Body of pancreas (tissue), 4 donors: ENCODE measurements at regions not wholly inside any gene's neighbourhood (a gene's known extent, or its start where the extent isn't known, plus 50 kb on each side); places are given as distances from the start of the nearest gene placed in this dataset.

Source experiments
- ATAC-seq: fragments of 150-250 bp; one replicate; pipeline ENCODE4 v1.9.1; 2016
- DNase-seq, 4 donors: peaks; one replicate each; pipeline ENCODE4 v3.0.0-alpha.2; 2019
- H3K27ac ChIP-seq, 4 donors: fragments of 200-600 bp; sonication (generic); 1 replicate in 3 of 4; 2 replicates in 1 of 4; pipeline versions ENCODE4 v1.5.1 to v1.6.1; 2016 to 2019; ENCODE audit warnings: mild to moderate bottlenecking in 1 of 4, mixed read lengths in 1 of 4, moderate library complexity in 1 of 4
- H3K27me3 ChIP-seq, 2 donors: fragments of 200-600 bp; sonication (generic); one replicate each; pipeline ENCODE4 v1.6.0; 2016; ENCODE audit warnings: mild to moderate bottlenecking in 1 of 2
- H3K36me3 ChIP-seq, 2 donors: fragments of 200-600 bp; sonication (generic); replicated peaks in 1 of 2; 2 replicates each; pipeline ENCODE4 v1.5.1; 2016; ENCODE audit warnings: low read depth in 2 of 2; ENCODE audit not compliant: insufficient read depth in 1 of 2
- H3K4me1 ChIP-seq: fragments of 200-600 bp; sonication (generic); one replicate; pipeline ENCODE4 v1.6.0; 2016
- H3K4me3 ChIP-seq, 2 donors: fragments of 200-600 bp; sonication (generic); 1 replicate in 1 of 2; 2 replicates in 1 of 2; pipeline ENCODE4 v1.5.1; 2016 to 2019
- H3K9me3 ChIP-seq, 3 donors: fragments of 200-600 bp; sonication (generic); 1 replicate in 2 of 3; 2 replicates in 1 of 3; pipeline ENCODE4 v1.5.1; 2016
- CTCF ChIP-seq, 7 experiments: fragments of 450-650 bp in 4 of 7; fragments of 200-600 bp in 3 of 7; sonication (generic) in 3 of 7; IDR thresholded peaks; one replicate each; pipeline ENCODE4 v1.5.1; 2016 to 2019; ENCODE audit warnings: antibody characterized with exemption in 7 of 7
- POLR2A ChIP-seq, 3 donors: fragments of 450-650 bp; IDR thresholded peaks; one replicate each; pipeline ENCODE4 v1.6.1; 2016; ENCODE audit warnings: antibody characterized with exemption in 3 of 3, mild to moderate bottlenecking in 2 of 3
- WGBS, 2 donors: methylation state at CpG; one replicate each; pipeline ENCODE4 v1.1.5; 2017; 5-methylcytosine and 5-hydroxymethylcytosine counted together
- intact Hi-C: fragments of 100-400 bp; cut with DNase I; formaldehyde crosslinking; loops from one replicate; pipeline ENCODE4 v1.15.1; 2023

DNA sequence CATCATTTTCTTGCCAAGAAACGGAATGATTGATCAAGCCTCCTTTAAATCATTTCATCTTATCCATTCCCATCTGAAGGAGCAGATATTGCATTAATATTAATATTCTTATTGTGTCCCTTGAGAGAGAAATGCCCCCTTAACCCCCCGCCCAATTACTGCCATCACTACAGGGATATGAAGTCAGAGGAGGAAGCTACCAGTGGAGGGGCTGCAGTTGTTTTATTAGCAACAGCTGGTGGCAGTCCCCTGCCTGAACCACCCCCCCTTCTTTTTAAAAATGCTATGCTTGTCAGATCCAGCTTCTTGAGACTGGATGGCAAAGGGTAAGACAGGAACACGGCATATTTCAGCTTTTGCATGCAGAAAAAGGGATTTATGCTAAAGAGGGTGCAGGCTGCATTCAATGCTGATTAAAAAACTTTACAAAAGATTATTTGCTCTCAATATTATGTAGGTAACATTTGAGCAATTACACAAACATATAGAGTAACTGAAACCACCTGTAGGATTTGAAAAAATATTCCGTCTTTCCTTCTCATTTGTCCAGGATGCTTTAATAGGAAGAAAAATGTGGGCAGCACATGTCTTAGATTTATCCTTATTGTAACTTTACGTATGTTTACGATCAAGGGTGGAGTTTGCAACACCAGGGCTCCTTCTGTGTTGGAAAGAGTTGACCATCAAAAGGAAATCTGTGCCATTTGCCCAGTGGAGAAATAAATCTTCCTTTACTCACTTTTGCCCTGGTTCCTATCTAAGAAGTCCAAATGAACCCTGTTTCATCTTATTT is 77.7 kb downstream of the ZBTB18 start:
- Histone ChIP-seq H3K4me1 (no peaks in the 10 kb centered on the region), H3K27ac (no peak overlapping the region), H3K9me3 (no peaks in the 10 kb centered on the region), H3K36me3 (no peaks in the 10 kb centered on the region), H3K4me3 (no peak overlapping the region), H3K27me3 (no peaks in the 10 kb centered on the region)
- intact Hi-C loops = no loop called here
- ATAC-seq (no peak), DNase-seq (no peak)
- 65 to 66% methylated on average over 6 of the region's 6 CpGs for WGBS, 2 donors
- TF ChIP-seq CTCF (IDR thresholded peaks at IDR 0.05) = no peak
- no peak for TF ChIP-seq POLR2A (IDR thresholded peaks at IDR 0.05)

- H3K4me3 ChIP-seq = no peak overlapping the region
- H3K27me3 ChIP-seq = no peaks in the 10 kb centered on the region
- 45 to 55% methylated on average over 2 of the region's 2 CpGs for WGBS, 2 donors
- H3K27ac ChIP-seq = no peak overlapping the region
- TF ChIP-seq CTCF (IDR thresholded peaks at IDR 0.05) = no peak
- TF ChIP-seq POLR2A (IDR thresholded peaks at IDR 0.05) = no peak
- ATAC-seq (no peak), DNase-seq (no peak)
- H3K9me3 ChIP-seq = no peaks in the 10 kb centered on the region
- no peaks in the 10 kb centered on the region for H3K36me3 ChIP-seq
- no peaks in the 10 kb centered on the region for H3K4me1 ChIP-seq
- intact Hi-C loops = no loop called here
Measured at GRCh38 chr1:244137276-244137675, 86.2 kb downstream of the ZBTB18 start.

- Histone ChIP-seq H3K27ac (no peak overlapping the region), H3K4me1 (no peaks in the 10 kb centered on the region), H3K4me3 (no peak overlapping the region), H3K27me3 (no peaks in the 10 kb centered on the region), H3K9me3 (no peaks in the 10 kb centered on the region), H3K36me3 (no peaks in the 10 kb centered on the region)
- DNase-seq (no peak), ATAC-seq (no peak)
- intact Hi-C loops = no loop called here
- TF ChIP-seq POLR2A (IDR thresholded peaks at IDR 0.05) (no peak), CTCF (IDR thresholded peaks at IDR 0.05) (no peak)
- 65 to 77% methylated on average over 6 of the region's 6 CpGs for WGBS, 2 donors
Measured at GRCh38 chr1:244137725-244138124, 86.6 kb downstream of the ZBTB18 start.

- no peaks in the 10 kb centered on the region for H3K27me3 ChIP-seq
- no peaks in the 10 kb centered on the region for H3K36me3 ChIP-seq
- intact Hi-C loops = no loop called here
- no peaks in the 10 kb centered on the region for H3K9me3 ChIP-seq
- 79 to 82% methylated on average over 7 of the region's 7 CpGs for WGBS, 2 donors
- DNase-seq = no peak
- TF ChIP-seq POLR2A (IDR thresholded peaks at IDR 0.05) = no peak
- no peak for TF ChIP-seq CTCF (IDR thresholded peaks at IDR 0.05)
- no peak overlapping the region for H3K27ac ChIP-seq
- ATAC-seq = no peak
- no peak overlapping the region for H3K4me3 ChIP-seq
- no peaks in the 10 kb centered on the region for H3K4me1 ChIP-seq
Measured at GRCh38 chr1:244138399-244138798, 87.3 kb downstream of the ZBTB18 start.

- no peak for DNase-seq
- no peak overlapping the region for H3K27ac ChIP-seq
- ATAC-seq = no peak
- no peak for TF ChIP-seq CTCF (IDR thresholded peaks at IDR 0.05)
- 58 to 67% methylated on average over 16 of the region's 16 CpGs for whole genome bisulfite sequencing, 2 donors
- H3K9me3 ChIP-seq = no peaks in the 10 kb centered on the region
- no peaks in the 10 kb centered on the region for H3K27me3 ChIP-seq
- intact Hi-C loops = no loop called here
- no peaks in the 10 kb centered on the region for H3K36me3 ChIP-seq
- H3K4me1 ChIP-seq = no peaks in the 10 kb centered on the region
- H3K4me3 ChIP-seq = no peak overlapping the region
Measured at GRCh38 chr1:244139655-244140054, 88.6 kb downstream of the ZBTB18 start.
